ENCODE measurements at regions not wholly inside any gene's neighbourhood (a gene's known extent, or its start where the extent isn't known, plus 50 kb on each side); places are given as distances from the start of the nearest gene placed in this dataset.

DNA sequence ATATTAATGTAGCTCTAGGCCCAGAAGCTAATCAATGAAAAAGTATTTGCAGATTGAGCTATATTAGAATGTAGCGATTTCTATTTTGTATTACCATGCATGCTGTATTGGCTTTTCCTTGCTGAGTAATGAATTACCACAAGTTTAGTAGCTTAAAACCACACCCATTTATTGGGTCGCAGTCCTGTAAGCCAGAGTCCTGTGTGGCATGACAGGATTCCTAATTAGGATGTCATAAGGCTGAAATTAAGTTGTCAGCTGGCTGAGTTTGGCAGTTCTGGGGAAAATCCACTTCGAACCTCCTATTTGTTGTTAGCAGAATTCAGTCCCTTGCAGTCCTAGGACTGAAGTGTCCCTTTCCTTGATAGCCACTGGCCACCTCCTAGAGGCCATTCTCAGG, 50.3 kb upstream of the HHIP start:
- no peak overlapping the region for H3K4me3 ChIP-seq (ENCODE audit: control insufficient read depth, low read depth, low read length)
- no peak for DNase-seq (ENCODE audit: low read depth)
- TF ChIP-seq, protein P1, sequence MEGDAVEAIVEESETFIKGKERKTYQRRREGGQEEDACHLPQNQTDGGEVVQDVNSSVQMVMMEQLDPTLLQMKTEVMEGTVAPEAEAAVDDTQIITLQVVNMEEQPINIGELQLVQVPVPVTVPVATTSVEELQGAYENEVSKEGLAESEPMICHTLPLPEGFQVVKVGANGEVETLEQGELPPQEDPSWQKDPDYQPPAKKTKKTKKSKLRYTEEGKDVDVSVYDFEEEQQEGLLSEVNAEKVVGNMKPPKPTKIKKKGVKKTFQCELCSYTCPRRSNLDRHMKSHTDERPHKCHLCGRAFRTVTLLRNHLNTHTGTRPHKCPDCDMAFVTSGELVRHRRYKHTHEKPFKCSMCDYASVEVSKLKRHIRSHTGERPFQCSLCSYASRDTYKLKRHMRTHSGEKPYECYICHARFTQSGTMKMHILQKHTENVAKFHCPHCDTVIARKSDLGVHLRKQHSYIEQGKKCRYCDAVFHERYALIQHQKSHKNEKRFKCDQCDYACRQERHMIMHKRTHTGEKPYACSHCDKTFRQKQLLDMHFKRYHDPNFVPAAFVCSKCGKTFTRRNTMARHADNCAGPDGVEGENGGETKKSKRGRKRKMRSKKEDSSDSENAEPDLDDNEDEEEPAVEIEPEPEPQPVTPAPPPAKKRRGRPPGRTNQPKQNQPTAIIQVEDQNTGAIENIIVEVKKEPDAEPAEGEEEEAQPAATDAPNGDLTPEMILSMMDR (conservative IDR thresholded peaks at IDR 0.05; ENCODE audit: control insufficient read depth, insufficient read depth, low read depth, low read length), result no peak

All from fibroblast of mammary gland (primary cell).